WTC11 (cell line): ENCODE measurements at regions not wholly inside any gene's neighbourhood (a gene's known extent, or its start where the extent isn't known, plus 50 kb on each side); places are given as distances from the start of the nearest gene placed in this dataset.

Experiments used
- ATAC-seq: fragments of 200-7000 bp; cut with Tn5 transposase; 2 replicates; pipeline ENCODE4 v1.10.0; 2021; ENCODE audit warnings: mild to moderate bottlenecking, moderate library complexity
- CTCF ChIA-PET: fragments of 300-600 bp; sonication (Branson Sonifier 250); formaldehyde crosslinking; loops from one replicate; lab custom pipeline; 2021; ENCODE audit warnings: antibody characterized with exemption; lab: Charles Lee
- POLR2A ChIA-PET: fragments of 350-600 bp; sonication (Branson Sonifier 250); formaldehyde crosslinking; loops from one replicate; lab custom pipeline; 2021; ENCODE audit warnings: antibody characterized with exemption; lab: Charles Lee
- DNase-seq: peaks from one replicate; pipeline ENCODE4 v3.0.0; 2021; ENCODE audit warnings: low spot score
- H3K27ac Mint-ChIP-seq: 2 replicates; pipeline ENCODE4 v1.8.0; 2021; ENCODE audit warnings: mixed read lengths
- H3K27me3 Mint-ChIP-seq: 2 replicates; pipeline ENCODE4 v1.8.0; 2021; ENCODE audit warnings: low read depth, mild to moderate bottlenecking, moderate library complexity, mixed read lengths
- H3K36me3 Mint-ChIP-seq: 2 replicates; pipeline ENCODE4 v1.8.0; 2021; ENCODE audit warnings: mixed read lengths
- H3K4me1 Mint-ChIP-seq: 2 replicates; pipeline ENCODE4 v1.8.0; 2022; ENCODE audit warnings: mixed read lengths
- H3K4me3 Mint-ChIP-seq: 2 replicates; pipeline ENCODE4 v1.8.0; 2021; ENCODE audit warnings: mild to moderate bottlenecking, moderate library complexity, mixed read lengths
- H3K9me3 Mint-ChIP-seq: 2 replicates; pipeline ENCODE4 v1.8.0; 2021; ENCODE audit warnings: mixed read lengths
- CBFB ChIP-seq: sonication (generic); formaldehyde crosslinking; IDR thresholded peaks from 2 replicates; pipeline ENCODE4 v1.8.1; 2022; ENCODE audit warnings: mild to moderate bottlenecking, low read depth, missing genetic modification reagents
- E2F1 ChIP-seq: sonication (generic); formaldehyde crosslinking; IDR thresholded peaks from 2 replicates; pipeline ENCODE4 v1.8.0; 2022; ENCODE audit warnings: mild to moderate bottlenecking, missing genetic modification reagents
- ETV6 ChIP-seq: sonication (generic); formaldehyde crosslinking; IDR thresholded peaks from 2 replicates; pipeline ENCODE4 v1.8.1; 2022; ENCODE audit warnings: mild to moderate bottlenecking, missing genetic modification reagents
- FOXJ3 ChIP-seq: sonication (generic); formaldehyde crosslinking; IDR thresholded peaks from 2 replicates; pipeline ENCODE4 v1.9.0; 2021; ENCODE audit warnings: missing genetic modification reagents, mild to moderate bottlenecking, borderline replicate concordance
- FOXP4 ChIP-seq: sonication (generic); formaldehyde crosslinking; IDR thresholded peaks from 2 replicates; pipeline ENCODE4 v1.8.0; 2022; ENCODE audit warnings: mild to moderate bottlenecking, missing genetic modification reagents
- JUN ChIP-seq: sonication (generic); formaldehyde crosslinking; IDR thresholded peaks from 2 replicates; pipeline ENCODE4 v1.8.0; 2023; ENCODE audit warnings: mild to moderate bottlenecking, missing genetic modification reagents
- NFYB ChIP-seq: sonication (generic); formaldehyde crosslinking; conservative IDR thresholded peaks from 2 replicates; pipeline ENCODE4 v1.8.0; 2022; ENCODE audit warnings: low read depth, missing genetic modification reagents
- NR2C2 ChIP-seq: sonication (generic); formaldehyde crosslinking; IDR thresholded peaks from 2 replicates; pipeline ENCODE4 v1.8.0; 2022; ENCODE audit warnings: mild to moderate bottlenecking, missing genetic modification reagents
- NR3C1 ChIP-seq: sonication (generic); formaldehyde crosslinking; conservative IDR thresholded peaks from 2 replicates; pipeline ENCODE4 v1.8.1; 2023; ENCODE audit warnings: low read depth, mild to moderate bottlenecking, missing genetic modification reagents
- OVOL2 ChIP-seq: fragments of 250-450 bp; sonication (Bioruptor Pico); IDR thresholded peaks from 2 replicates; pipeline ENCODE4 v1.9.0; 2021; ENCODE audit warnings: mild to moderate bottlenecking, borderline replicate concordance
- RELA ChIP-seq: sonication (generic); formaldehyde crosslinking; IDR thresholded peaks from 2 replicates; pipeline ENCODE4 v1.8.1; 2022; ENCODE audit warnings: missing genetic modification reagents, mild to moderate bottlenecking, borderline replicate concordance
- SOX15 ChIP-seq: fragments of 250-450 bp; sonication (Bioruptor Pico); IDR thresholded peaks from 2 replicates; pipeline ENCODE4 v1.9.0; 2021; ENCODE audit warnings: mild to moderate bottlenecking
- TCF7 ChIP-seq: sonication (generic); formaldehyde crosslinking; IDR thresholded peaks from 2 replicates; pipeline ENCODE4 v1.8.0; 2022; ENCODE audit warnings: mild to moderate bottlenecking, low read depth, missing genetic modification reagents, moderate library complexity
- TP53 ChIP-seq: sonication (generic); formaldehyde crosslinking; IDR thresholded peaks from 2 replicates; pipeline ENCODE4 v1.8.1; 2023; ENCODE audit warnings: mild to moderate bottlenecking, missing genetic modification reagents
- ZBTB21 ChIP-seq: sonication (generic); formaldehyde crosslinking; IDR thresholded peaks from 2 replicates; pipeline ENCODE4 v1.8.1; 2023; ENCODE audit warnings: mild to moderate bottlenecking, missing genetic modification reagents, borderline replicate concordance
- ZNF121 ChIP-seq: sonication (generic); formaldehyde crosslinking; IDR thresholded peaks from 2 replicates; pipeline ENCODE4 v1.8.0; 2023; ENCODE audit warnings: missing genetic modification reagents
- ZNF263 ChIP-seq: sonication (generic); formaldehyde crosslinking; IDR thresholded peaks from 2 replicates; pipeline ENCODE4 v1.8.1; 2022; ENCODE audit warnings: low read depth, mild to moderate bottlenecking, moderate library complexity, missing genetic modification reagents
- TF ChIP-seq, protein P1 (sequence below): fragments of 250-450 bp; sonication (Bioruptor Pico); IDR thresholded peaks from 2 replicates; pipeline ENCODE4 v1.8.0; 2021; ENCODE audit warnings: mild to moderate bottlenecking
- TF ChIP-seq, protein P2 (sequence below): sonication (generic); formaldehyde crosslinking; IDR thresholded peaks from 2 replicates; pipeline ENCODE4 v1.8.0; 2023; ENCODE audit warnings: missing genetic modification reagents, mild to moderate bottlenecking, borderline replicate concordance
- TF ChIP-seq, protein P3 (sequence below): sonication (generic); formaldehyde crosslinking; conservative IDR thresholded peaks from 2 replicates; pipeline ENCODE4 v1.8.1; 2022; ENCODE audit warnings: mild to moderate bottlenecking, missing genetic modification reagents
- TF ChIP-seq, protein P4 (sequence below): sonication (generic); formaldehyde crosslinking; IDR thresholded peaks from 2 replicates; pipeline ENCODE4 v1.8.1; 2023; ENCODE audit warnings: mild to moderate bottlenecking, missing genetic modification reagents, moderate library complexity
- TF ChIP-seq, protein P5 (sequence below): fragments of 250-450 bp; sonication (Bioruptor Pico); IDR thresholded peaks from 2 replicates; pipeline ENCODE4 v1.9.0; 2021; ENCODE audit warnings: mild to moderate bottlenecking
- TF ChIP-seq, protein P6 (sequence below): sonication (generic); formaldehyde crosslinking; IDR thresholded peaks from 2 replicates; pipeline ENCODE4 v1.8.1; 2023; ENCODE audit warnings: mild to moderate bottlenecking, missing genetic modification reagents, borderline replicate concordance

DNA sequence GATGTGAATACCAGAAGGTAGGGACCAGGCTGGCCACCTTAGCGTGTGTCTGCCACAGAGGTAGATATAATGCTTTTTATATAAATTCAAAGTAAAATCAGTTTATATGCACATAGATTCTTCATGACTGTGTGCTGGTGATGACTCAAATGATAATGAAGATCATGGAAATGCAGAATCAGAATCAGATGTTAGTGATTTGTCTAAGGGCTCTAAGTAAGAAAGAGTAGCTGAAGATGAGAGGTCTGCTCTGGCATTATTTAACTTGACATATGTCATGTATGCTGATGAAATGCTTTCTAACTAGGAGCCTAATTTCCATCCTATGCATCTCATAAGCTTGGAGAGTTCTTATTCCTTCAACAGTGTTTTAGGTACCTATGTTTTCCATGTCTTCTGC lies 50.3 kb upstream of the DPH6 start:
- peaks cover 5% of the 10 kb centered on the region for H3K36me3 Mint-ChIP-seq
- H3K9me3 Mint-ChIP-seq, result peaks cover 15% of the 10 kb centered on the region
- ChIA-PET POLR2A (no interaction called here), CTCF (no interaction called here)
- ATAC-seq (no peak), DNase-seq (no peak)
- H3K4me3 Mint-ChIP-seq, result no peak overlapping the region
- no peaks in the 10 kb centered on the region for H3K4me1 Mint-ChIP-seq
- TF ChIP-seq NR3C1 (CRISPR knock-in tag) (no peak), SOX15 (CRISPR knock-in tag) (no peak), NFYB (CRISPR knock-in tag) (no peak), FOXP4 (no peak), RELA (no peak), E2F1 (no peak), ZNF121 (no peak), NR2C2 (CRISPR knock-in tag) (no peak), ZBTB21 (CRISPR knock-in tag) (no peak), JUN (no peak), CBFB (no peak), FOXJ3 (CRISPR knock-in tag) (no peak), TCF7 (CRISPR knock-in tag) (no peak)
- TF ChIP-seq, protein P1, sequence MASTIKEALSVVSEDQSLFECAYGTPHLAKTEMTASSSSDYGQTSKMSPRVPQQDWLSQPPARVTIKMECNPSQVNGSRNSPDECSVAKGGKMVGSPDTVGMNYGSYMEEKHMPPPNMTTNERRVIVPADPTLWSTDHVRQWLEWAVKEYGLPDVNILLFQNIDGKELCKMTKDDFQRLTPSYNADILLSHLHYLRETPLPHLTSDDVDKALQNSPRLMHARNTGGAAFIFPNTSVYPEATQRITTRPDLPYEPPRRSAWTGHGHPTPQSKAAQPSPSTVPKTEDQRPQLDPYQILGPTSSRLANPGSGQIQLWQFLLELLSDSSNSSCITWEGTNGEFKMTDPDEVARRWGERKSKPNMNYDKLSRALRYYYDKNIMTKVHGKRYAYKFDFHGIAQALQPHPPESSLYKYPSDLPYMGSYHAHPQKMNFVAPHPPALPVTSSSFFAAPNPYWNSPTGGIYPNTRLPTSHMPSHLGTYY, result no peak
- TF ChIP-seq, protein P2, sequence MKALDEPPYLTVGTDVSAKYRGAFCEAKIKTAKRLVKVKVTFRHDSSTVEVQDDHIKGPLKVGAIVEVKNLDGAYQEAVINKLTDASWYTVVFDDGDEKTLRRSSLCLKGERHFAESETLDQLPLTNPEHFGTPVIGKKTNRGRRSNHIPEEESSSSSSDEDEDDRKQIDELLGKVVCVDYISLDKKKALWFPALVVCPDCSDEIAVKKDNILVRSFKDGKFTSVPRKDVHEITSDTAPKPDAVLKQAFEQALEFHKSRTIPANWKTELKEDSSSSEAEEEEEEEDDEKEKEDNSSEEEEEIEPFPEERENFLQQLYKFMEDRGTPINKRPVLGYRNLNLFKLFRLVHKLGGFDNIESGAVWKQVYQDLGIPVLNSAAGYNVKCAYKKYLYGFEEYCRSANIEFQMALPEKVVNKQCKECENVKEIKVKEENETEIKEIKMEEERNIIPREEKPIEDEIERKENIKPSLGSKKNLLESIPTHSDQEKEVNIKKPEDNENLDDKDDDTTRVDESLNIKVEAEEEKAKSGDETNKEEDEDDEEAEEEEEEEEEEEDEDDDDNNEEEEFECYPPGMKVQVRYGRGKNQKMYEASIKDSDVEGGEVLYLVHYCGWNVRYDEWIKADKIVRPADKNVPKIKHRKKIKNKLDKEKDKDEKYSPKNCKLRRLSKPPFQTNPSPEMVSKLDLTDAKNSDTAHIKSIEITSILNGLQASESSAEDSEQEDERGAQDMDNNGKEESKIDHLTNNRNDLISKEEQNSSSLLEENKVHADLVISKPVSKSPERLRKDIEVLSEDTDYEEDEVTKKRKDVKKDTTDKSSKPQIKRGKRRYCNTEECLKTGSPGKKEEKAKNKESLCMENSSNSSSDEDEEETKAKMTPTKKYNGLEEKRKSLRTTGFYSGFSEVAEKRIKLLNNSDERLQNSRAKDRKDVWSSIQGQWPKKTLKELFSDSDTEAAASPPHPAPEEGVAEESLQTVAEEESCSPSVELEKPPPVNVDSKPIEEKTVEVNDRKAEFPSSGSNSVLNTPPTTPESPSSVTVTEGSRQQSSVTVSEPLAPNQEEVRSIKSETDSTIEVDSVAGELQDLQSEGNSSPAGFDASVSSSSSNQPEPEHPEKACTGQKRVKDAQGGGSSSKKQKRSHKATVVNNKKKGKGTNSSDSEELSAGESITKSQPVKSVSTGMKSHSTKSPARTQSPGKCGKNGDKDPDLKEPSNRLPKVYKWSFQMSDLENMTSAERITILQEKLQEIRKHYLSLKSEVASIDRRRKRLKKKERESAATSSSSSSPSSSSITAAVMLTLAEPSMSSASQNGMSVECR (CRISPR knock-in tag), result no peak
- TF ChIP-seq, protein P3, sequence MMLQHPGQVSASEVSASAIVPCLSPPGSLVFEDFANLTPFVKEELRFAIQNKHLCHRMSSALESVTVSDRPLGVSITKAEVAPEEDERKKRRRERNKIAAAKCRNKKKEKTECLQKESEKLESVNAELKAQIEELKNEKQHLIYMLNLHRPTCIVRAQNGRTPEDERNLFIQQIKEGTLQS (CRISPR knock-in tag), result no peak
- H3K27ac Mint-ChIP-seq, result no peak overlapping the region
- no peaks in the 10 kb centered on the region; the same call in 1 of the 2 replicates for H3K27me3 Mint-ChIP-seq

- no peak overlapping the region for H3K4me3 Mint-ChIP-seq
- H3K36me3 Mint-ChIP-seq, result no peaks in the 10 kb centered on the region
- no peak for DNase-seq
- peaks cover 4% of the 10 kb centered on the region for H3K4me1 Mint-ChIP-seq
- no peak for ATAC-seq
- ChIA-PET CTCF (no interaction called here), POLR2A (no interaction called here)
- 0 out of 2 replicates have a peak, but pooled peaks cover 4% of the 10 kb centered on the region for H3K9me3 Mint-ChIP-seq
- H3K27me3 Mint-ChIP-seq, result no peaks in the 10 kb centered on the region
- H3K27ac Mint-ChIP-seq, result no peak overlapping the region
- TF ChIP-seq OVOL2 (CRISPR knock-in tag), result no peak
- TF ChIP-seq ZNF263 (CRISPR knock-in tag), result no peak
- TF ChIP-seq, protein P4, sequence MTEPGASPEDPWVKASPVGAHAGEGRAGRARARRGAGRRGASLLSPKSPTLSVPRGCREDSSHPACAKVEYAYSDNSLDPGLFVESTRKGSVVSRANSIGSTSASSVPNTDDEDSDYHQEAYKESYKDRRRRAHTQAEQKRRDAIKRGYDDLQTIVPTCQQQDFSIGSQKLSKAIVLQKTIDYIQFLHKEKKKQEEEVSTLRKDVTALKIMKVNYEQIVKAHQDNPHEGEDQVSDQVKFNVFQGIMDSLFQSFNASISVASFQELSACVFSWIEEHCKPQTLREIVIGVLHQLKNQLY (CRISPR knock-in tag), result no peak
- no peak for TF ChIP-seq TP53 (CRISPR knock-in tag)
- TF ChIP-seq, protein P5, sequence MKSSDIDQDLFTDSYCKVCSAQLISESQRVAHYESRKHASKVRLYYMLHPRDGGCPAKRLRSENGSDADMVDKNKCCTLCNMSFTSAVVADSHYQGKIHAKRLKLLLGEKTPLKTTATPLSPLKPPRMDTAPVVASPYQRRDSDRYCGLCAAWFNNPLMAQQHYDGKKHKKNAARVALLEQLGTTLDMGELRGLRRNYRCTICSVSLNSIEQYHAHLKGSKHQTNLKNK (CRISPR knock-in tag), result no peak
- TF ChIP-seq, protein P6, sequence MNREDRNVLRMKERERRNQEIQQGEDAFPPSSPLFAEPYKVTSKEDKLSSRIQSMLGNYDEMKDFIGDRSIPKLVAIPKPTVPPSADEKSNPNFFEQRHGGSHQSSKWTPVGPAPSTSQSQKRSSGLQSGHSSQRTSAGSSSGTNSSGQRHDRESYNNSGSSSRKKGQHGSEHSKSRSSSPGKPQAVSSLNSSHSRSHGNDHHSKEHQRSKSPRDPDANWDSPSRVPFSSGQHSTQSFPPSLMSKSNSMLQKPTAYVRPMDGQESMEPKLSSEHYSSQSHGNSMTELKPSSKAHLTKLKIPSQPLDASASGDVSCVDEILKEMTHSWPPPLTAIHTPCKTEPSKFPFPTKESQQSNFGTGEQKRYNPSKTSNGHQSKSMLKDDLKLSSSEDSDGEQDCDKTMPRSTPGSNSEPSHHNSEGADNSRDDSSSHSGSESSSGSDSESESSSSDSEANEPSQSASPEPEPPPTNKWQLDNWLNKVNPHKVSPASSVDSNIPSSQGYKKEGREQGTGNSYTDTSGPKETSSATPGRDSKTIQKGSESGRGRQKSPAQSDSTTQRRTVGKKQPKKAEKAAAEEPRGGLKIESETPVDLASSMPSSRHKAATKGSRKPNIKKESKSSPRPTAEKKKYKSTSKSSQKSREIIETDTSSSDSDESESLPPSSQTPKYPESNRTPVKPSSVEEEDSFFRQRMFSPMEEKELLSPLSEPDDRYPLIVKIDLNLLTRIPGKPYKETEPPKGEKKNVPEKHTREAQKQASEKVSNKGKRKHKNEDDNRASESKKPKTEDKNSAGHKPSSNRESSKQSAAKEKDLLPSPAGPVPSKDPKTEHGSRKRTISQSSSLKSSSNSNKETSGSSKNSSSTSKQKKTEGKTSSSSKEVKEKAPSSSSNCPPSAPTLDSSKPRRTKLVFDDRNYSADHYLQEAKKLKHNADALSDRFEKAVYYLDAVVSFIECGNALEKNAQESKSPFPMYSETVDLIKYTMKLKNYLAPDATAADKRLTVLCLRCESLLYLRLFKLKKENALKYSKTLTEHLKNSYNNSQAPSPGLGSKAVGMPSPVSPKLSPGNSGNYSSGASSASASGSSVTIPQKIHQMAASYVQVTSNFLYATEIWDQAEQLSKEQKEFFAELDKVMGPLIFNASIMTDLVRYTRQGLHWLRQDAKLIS, result no peak
- no peak for TF ChIP-seq ETV6 (CRISPR knock-in tag)
Measured at GRCh38 chr15:35602836-35603235, 56.9 kb upstream of the DPH6 start.
